ENCODE measurements at regions not wholly inside any gene's neighbourhood (a gene's known extent, or its start where the extent isn't known, plus 50 kb on each side); places are given as distances from the start of the nearest gene placed in this dataset.
A peak's percentile ranks its signal among the peaks of the same experiment; 100 is the strongest.
"Not testable (repeated sequence)": the region's sequence is repeated elsewhere in the genome, so short reads cannot be mapped to it uniquely, and the experiment has no call there.

DNA sequence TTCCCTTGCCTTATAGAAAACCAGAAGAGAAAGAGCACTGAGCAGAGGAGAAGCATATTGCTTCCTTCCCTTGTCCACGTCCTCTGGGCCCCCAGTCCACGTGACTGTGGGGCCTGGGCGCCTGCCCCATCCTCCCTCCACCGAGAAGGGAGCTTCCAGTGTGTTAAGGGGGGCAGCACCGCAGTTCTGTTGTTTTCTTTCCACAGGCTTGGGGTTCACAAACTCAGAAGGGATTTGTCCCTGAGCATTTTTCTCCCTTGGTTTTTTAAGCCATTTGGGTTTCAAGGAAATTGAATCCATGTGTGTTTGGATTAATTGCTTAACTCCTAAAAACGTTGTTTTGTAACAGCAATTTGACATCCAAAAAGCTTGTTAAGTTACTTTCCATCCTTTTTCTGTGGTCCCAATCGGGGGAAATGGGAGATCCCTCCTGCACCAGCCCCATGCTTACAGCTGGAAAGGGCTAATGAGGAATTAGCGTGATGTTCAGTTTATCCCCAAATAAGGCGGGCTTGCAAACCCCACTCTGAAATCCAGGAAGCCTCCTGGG lies 347.5 kb upstream of the TNRC6C start:
- no peak for DNase-seq

DNA sequence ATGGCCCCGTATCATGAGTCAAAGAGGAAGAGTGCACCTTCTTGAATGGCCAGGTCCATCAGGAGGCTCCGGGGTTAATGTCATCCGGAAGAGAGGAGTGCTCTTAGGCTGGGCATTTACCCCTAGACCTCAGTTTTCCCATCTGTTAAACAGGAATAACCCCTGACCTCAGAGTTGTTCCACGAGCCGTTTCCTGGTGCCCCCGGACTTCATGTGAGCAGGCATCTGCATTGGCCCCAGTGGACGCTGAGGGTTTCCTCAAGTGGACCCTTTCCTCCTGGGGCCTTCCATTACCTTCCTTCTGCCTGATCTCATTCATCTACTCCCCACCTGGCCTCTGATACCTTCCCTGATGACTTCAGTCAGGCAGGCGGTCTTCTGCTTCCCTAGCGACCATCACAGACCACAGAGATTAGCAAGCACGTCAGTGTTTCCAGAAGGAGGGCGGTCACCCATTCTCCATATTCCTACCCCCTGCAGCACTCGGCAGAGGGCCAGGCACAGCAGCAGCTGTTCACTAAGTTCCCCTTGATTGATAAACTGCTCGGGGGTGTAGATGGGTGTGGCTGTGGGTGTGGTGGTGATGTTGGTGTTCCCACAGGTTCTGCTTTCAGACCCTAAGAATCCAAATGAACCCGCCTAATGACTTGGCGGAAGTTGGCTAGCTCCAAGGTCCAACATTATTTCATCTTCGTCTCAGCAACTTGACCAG lies 346.6 kb upstream of the TNRC6C start:
- DNase-seq, result no peak

DNA sequence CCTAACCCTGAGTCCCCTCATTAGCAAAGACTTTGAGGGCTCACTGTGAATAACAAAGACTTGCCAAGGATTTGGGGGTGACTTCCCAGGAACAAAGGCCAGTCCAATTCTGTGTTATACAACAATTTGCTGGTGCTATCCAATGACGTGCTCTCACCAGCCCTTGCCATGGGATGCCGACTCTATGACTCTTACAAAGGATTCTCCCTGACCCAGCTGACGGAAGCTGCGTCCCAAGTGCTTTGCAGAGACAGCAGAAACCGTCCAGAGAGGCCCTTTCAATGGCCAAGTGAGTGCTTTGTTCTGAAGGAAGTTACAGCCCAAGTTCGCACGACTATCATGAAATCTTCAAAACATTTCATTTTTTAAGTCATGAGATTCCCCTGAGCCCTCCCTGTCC lies 345.3 kb upstream of the TNRC6C start:
- DNase-seq, result no peak

DNA sequence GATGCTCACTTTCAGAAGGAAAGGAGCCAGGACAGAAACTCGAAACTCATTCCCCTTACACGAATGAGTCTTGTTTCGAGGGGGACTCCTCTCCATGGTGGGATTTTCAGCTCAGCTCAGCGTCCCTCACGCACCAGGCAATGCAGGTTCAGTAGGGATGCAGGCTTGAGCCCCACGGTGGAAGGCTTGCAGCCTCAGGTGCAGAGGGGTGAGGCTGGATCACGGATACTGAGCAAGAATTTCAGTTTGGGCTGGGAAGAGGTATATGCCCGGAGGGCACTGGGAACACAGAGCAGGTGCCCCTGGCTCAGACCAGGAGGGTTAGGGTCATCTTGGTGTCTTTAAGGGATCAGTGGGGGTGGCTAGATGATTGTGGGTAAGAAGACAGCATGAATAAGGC lies 344.9 kb upstream of the TNRC6C start:
- no peak for DNase-seq

DNA sequence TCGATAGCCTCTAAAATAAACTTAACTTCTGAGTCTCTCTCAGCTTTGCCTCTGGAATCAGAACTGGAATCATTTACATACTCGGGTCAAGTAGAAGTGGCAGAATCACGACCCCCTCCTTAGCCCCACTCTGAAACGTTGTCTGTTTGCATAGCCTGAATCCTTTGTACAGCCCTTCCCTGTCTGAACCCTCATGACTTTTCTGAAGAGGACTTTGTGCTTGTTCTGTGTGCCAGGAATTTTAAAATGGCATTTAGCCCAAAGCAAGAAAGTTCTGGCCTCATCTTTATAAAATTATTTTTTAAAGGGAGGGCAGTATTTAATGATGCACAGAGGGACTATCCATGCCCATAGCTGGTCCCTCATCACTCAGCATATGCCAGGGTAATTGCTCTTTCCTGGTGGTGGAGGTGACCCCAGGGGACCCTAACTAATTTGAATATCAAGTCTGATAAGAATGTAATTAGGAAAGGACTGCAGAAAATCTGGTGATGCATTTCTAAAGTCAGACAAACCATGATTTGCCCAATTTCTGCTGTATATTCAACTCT lies 342.7 kb upstream of the TNRC6C start:
- DNase-seq, result no peak

DNA sequence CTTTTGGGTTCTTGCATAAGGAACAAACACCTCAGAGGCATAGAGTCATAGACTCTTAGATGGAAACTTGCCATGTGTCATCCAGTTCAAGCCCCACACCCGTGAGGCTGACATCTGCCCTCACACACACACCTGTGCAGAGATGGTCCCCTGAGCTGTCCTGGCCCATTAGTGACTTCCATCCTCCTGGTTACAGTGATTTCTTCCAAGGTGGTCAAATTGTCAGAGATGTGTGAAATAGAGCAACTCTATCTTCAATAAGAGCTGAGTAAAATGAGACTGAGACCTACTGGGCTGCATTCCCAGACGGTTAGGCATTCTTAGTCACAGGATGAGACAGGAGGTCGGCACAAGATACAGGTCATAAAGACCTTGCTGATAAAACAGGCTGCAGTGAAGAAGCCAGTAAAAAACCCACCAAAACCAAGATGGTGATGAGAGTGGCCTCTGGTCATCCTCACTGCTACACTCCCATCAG lies 342.2 kb upstream of the TNRC6C start:
- no peak for DNase-seq

DNA sequence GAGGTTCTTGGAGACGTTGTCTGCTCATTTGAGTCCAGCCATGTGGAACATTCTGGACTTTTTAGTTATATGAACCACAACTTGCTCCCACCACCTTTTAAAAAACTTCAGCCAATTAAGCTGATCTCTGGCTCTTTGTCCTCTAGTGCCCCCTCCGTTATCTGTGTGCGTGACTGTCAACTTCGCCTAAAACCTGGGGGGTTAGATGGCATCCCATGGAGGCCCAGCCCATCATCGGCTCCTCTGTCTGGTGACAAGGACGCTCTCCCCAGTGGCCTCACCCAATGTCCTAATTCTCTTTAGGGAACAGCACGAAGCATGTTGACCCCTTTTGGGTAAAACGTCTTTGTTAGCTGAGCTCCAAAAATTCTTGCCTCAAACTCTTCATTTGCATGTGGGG lies 341.0 kb upstream of the TNRC6C start:
- DNase-seq, result no peak

DNA sequence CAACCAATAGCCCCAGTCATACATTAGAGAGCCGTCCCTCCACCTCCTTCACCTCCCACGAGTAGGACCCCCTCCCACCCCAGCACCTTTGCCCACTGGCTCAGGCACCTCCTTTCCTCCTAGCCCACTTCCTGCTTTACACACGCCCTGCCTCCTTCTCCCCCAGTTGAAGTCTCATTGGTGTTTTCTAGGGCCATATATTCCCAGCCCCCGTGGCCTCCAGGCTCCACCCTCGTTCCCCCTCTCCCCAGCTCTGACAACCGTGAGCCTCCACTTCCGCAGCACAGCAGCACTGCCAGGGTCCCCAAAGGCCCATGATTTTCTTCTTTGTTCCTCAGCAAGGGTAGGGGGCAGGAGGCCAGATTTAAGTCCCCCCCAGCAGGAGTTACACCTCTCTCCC lies 340.3 kb upstream of the TNRC6C start:
- DNase-seq, result no peak

DNA sequence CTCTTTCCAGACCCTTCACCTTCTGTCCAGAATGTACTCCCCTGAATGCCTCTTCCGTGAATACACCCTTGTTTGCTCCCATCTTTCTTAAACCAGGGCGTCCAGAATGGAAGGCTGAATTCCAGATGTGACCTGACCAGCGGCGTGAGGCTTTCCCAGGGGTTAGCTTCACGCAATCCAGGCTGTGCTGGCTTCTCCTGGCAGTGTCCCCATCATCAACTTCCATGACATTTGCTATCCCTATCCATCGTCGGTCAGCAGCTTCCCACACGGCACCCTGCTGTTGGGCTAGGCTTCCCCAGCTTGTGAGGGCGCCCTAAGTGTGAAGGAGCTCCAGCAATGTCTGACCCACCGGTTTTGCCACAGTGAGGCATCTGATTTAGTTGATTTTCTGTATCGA lies 339.8 kb upstream of the TNRC6C start:
- DNase-seq, result no peak

DNA sequence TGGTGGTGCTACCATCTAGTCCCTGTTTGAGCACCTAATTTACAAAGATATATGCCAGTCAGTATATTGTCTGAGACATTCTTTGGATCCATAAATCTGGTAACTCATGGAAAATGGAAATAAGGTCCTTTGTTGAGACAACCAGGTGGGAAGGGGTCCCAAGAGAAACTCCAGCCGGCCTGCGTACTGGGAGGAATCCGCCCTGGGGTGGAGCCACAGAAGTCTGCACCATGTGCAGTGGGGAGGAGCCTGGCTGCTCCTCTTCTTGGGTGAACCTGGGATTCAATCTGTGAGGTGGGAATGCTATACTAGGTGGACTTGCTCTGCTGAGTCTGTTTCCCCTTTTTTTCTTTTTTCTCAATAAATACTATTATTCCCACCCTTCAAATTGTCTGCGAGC lies 339.2 kb upstream of the TNRC6C start:
- no peak for DNase-seq

DNA sequence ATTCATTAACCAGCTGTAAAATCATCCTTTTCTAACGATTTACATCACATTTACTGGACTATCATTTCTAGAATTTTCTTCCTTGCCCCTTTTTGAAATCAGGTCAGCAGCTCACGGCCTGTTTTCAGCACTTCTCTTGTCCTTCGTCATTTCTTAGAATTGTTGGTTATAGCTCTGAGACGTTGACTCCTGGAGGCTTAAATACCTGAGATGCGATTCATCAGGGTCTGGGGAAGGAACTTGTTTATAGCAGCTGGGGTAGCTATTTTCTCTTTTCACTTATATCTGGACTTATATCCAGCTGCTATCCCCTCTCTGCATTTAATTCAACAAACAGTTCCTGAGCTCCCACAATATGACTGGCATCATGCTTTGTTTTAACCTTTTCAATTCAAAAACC lies 338.7 kb upstream of the TNRC6C start:
- DNase-seq, result peak; percentile 15

DNA sequence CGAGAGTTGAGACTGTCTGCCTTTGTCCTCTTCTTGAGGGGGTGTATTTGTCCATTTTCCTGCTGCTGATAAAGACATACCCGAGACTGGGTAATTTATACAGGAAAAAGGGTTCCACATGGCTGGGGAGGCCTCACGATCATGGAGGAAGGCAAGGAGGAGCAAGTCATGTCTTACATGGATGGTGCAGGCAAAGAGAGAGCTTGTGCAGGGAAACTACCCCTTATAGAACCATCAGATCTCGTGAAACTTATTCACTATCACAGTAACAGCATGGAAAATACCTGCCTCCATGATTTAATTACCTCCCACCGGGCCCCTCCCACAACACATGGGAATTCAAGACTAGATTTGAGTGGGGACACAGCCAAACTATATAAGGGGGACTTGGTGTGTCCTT lies 338.2 kb upstream of the TNRC6C start:
- DNase-seq, result no peak

DNA sequence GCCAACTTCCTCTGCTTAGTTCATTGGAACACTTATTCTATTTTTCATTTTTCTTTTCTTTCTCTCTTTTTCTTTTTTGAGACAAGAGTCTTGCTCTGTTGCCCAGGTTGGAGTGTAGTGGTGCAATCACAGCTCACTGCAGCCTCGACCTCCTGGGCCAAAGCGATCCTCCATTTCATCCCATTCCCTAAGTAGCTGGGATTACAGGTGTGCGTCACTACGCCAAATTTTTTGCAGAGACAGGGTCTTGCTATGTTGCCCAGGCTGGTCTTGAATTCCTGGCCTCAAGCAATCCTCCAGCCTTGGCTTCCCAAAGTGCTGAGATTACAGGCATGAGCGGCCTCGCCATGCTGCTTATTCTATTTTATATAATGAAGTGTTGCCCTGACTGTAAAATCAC lies 336.4 kb upstream of the TNRC6C start:
- not testable (repeated sequence) for DNase-seq

DNA sequence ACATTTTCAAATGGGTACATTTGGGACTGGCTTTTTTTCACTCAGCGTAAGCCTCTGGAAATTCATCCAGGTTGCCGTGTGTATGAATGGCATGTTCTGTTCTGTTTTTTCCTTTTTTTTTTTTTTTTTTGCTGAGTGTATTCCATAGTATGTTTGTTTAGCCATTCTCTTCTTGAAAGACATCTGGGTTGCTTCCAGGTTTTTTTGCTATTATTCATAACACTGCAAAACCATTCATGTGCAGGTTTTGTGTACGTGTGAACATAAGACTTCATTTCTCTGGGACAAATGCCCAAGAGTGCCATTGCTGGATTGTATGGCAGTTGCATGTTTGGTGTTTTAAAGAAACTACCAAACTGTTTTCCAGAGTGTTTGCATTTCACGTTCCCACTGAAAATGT lies 335.9 kb upstream of the TNRC6C start:
- no peak for DNase-seq

DNA sequence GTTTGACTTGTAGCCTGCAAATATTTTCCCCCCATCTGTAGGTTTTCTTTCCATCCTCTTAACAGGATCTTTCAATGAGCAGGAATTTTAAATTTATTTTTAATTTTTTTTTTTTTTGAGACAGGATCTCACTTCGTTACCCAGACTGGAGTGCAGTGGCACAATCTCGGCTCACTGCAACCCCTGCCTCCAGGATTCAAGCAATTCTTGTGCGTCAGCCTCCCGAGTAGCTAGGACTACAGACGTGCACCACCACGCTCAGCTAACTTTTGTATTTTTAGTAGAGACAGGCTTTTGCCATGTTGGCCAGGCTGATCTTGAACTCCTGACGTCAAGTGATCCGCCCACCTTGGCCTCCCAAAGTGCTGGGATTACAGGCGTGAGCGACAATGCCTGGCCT lies 335.2 kb upstream of the TNRC6C start:
- not testable (repeated sequence) for DNase-seq

DNA sequence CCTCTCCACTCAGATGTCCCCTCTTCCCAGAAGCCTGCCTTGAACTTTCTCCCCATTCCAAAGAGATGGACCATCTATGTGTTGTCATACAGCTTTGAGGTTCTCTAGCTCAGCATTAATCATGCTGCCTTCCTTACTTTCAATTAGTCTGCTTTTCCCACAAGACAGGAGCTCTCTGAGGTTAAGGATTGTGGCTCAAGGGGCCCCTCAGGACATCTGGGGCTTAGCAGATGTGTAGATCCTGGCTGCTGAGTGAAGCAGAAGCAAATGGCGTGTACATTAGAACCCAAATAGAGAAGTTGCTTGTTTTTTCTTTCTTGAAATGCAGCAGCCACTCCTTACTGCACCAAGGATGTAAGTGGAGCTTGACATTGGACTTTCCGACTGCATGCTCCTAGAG lies 330.5 kb upstream of the TNRC6C start:
- no peak for DNase-seq

DNA sequence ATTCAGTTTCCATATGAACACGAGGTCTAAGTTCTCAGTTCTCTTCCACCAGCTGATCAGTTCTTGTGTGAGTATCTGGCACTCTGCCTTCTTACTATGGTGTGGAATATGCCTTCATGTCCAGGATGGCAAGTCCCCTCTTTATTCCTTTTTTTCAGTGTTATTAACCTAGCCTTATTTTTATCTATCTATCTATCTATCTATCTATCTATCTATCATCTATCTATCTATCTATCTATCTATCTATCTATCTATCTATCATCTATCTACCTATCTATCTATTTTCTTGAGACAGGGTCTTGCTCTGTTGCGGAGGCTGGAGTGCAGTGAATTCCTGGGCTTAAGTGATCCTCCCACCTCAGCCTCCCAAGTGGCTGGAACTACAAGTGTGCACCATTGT lies 329.2 kb upstream of the TNRC6C start:
- not testable (repeated sequence) for DNase-seq

DNA sequence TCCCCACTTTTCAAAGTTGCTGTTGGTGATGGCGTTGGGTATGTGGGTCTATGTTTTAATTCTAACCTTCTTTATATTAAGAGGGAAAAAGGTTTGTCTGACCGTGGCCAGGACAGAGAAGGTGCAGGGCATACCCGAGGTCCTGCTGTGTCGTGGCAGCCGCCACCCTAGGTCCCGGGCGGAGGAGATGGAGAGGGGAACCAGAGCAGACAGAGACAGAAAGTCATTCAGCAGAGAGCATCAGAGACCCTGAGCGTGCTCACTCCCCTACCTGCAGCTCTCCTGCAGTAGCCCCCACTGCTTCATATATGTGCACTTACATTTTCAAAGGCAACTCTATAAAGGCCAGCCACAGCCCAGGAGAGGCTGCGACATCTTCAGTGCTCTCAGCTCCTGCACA lies 327.2 kb upstream of the TNRC6C start:
- DNase-seq, result no peak

DNA sequence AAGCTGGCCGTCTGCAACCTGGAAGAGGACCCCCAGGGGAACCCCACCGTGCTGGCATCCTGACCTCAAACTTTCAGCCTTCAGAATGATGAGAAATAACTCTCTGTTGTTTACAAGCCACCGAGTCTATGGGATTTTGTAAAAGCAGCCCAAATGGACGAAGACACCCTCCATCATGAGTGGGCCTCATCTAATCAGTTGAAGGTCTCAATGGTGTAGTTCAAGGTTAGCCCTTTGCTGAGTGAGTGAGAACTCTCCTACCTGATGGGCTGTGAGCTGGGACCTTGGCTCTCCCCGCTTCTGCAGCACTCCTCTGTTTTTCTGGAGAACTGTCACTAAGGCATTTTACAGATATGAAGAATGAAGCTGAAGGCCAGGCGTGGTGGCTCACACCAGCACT lies 325.9 kb upstream of the TNRC6C start:
- no peak for DNase-seq

DNA sequence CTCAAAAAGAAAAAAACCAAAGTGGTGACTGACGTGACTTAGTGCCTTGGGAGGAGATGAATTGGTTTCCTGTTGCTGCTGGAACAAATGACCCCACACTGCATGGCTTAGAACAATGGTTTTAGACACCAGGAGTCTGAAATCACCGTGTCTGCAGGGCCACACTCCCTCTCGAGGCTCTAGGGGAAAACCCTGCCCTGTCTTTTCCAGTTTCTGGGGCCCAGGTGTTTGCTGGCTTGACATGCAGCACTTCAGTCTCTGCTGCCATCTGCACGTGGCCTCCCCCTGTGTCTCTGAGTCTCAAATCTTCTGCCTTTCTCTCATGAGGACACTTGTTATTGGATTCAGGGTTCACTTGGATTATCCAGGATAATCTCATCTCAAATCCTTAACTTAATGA lies 323.8 kb upstream of the TNRC6C start:
- DNase-seq, result no peak

DNA sequence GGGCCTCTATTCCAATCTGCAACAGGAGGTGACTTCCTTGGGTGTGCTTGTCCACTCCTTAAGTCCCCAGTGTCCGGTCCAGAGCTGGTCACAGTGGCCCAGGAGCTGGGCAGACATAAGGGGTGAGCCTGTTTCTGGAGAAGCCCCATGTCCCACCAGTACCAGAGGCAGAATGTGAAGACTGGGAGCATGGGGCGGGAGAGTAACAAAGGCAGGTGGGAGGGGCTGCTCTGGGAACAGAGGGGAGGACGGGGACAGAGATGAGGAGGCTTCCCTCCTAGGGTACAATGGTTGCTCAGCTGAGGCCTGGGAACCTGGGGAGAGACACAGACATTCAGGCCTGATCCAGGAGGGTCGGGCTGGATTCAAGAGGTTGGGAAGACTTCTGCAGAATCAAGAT lies 323.3 kb upstream of the TNRC6C start:
- no peak for DNase-seq

DNA sequence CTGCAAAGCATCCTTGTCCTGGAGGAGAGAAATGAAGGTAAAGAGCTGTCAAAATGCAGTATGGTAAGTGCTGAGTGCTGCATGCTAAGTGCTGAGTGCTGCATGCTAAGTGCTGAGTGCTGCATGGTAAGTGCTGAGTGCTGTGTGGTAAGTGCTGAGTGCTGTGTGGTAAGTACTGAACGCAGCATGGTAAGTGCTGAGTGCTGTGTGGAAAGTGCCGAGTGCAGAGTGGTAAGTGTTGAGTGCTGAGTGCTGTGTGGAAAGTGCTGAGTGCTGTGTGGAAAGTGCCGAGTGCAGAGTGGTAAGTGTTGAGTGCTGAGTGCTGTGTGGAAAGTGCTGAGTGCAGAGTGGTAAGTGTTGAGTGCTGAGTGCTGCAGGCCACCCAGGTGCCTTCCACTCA lies 322.7 kb upstream of the TNRC6C start:
- not testable (repeated sequence) for DNase-seq

DNA sequence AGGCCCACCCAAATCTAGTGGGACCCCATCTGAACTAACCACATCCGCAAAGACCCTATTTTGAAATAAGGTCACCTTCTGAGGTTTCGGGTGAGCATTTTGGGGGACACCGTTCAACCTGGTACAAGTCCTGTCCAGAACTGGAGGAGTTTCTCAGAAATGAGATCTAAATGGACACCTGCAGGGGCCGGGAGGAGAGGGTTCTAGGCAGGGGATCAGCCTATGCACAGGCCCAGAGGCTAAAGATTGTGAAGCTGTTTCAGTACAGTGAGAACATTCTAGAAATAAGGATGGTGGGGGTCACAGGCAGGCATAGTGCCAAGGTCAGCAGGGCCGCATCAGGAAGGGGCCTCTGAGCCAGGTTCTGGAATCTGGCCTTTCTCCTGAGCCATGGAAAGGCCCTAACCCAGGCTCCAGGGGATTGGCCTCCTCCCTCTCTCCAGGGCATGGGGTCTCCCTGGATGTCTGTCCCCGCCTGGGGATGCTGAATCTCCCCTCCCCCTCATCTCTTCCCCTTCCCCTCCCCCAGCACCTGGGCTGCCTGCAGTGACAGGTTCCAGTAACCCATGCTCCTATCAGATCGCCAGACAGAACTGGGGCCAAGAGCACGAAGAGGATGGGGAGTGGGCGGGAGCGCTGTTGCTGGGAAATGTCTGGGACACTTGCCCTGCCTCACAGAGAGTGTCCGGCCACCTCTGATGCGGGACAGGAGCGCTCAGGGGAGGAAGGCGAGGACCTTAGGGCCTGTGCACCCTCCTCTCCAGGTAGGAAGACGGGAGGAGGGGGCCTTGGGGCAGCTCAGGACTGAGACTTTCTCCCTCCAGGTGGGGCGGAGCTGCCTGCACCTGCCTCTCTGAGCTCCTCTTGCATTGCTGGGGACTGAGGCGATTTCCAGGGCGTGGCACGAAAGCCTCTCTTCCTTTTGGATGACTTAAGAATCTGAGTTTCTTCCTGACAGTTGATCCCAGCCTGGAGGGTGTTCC lies 321.4 kb upstream of the TNRC6C start:
- no peak for DNase-seq

Measured in NCI-H226 (cell line).